ENCODE measurements at regions not wholly inside any gene's neighbourhood (a gene's known extent, or its start where the extent isn't known, plus 50 kb on each side); places are given as distances from the start of the nearest gene placed in this dataset.

GRCh38 chr7:114026486-114027089, 107.8 kb upstream of the PPP1R3A start:
- peak; percentile 11 for DNase-seq (ENCODE audit: extremely low read depth, low read depth)
- TF ChIP-seq CTCF (IDR thresholded peaks at IDR 0.05; ENCODE audit: low read depth, low read length): peak; percentile 60

GRCh38 chr7:114021135-114021534, 102.3 kb upstream of the PPP1R3A start:
- no peak for DNase-seq (ENCODE audit: extremely low read depth, low read depth)
- no peak for TF ChIP-seq CTCF (IDR thresholded peaks at IDR 0.05; ENCODE audit: low read depth, low read length)

GRCh38 chr7:114008696-114009095, 89.9 kb upstream of the PPP1R3A start:
- no peak for DNase-seq (ENCODE audit: extremely low read depth, low read depth)
- TF ChIP-seq CTCF (IDR thresholded peaks at IDR 0.05; ENCODE audit: low read depth, low read length): no peak

- no peak for DNase-seq (ENCODE audit: extremely low read depth, low read depth)
- TF ChIP-seq CTCF (IDR thresholded peaks at IDR 0.05; ENCODE audit: low read depth, low read length): no peak
Observed at GRCh38 chr7:114007386-114007785, 88.6 kb upstream of the PPP1R3A start.

- DNase-seq (ENCODE audit: extremely low read depth, low read depth): no peak
- no peak for TF ChIP-seq CTCF (IDR thresholded peaks at IDR 0.05; ENCODE audit: low read depth, low read length)
Observed at GRCh38 chr7:113998934-113999333, 80.1 kb upstream of the PPP1R3A start.

- no peak for TF ChIP-seq CTCF (IDR thresholded peaks at IDR 0.05; ENCODE audit: low read depth, low read length)
Observed at GRCh38 chr7:113996405-113996804, 77.6 kb upstream of the PPP1R3A start.

GRCh38 chr7:113986216-113986615, 67.4 kb upstream of the PPP1R3A start:
- DNase-seq (ENCODE audit: extremely low read depth, low read depth): no peak
- no peak for TF ChIP-seq CTCF (IDR thresholded peaks at IDR 0.05; ENCODE audit: low read depth, low read length)

More at GRCh38 chr7:113996405-113996804, 77.6 kb upstream of the PPP1R3A start:
- DNase-seq (ENCODE audit: extremely low read depth, low read depth): no peak
